Activated T-helper 1 cell treated with anti-CD3 and anti-CD28 coated beads, Interleukin-12 subunit alpha, Interleukin-12 subunit beta, Interleukin-2, Interleukin-4 antibody, amounts not matched to agents 30 ng/mL and 10 ng/mL and 1 ng/mL, durations not matched to agents 14 hours and 24 hours and 36 hours (primary cell): ENCODE measurements at regions not wholly inside any gene's neighbourhood (a gene's known extent, or its start where the extent isn't known, plus 50 kb on each side); places are given as distances from the start of the nearest gene placed in this dataset.

ENCODE experiments used
- DNase-seq: peaks from one replicate; pipeline ENCODE4 v3.0.0; 2021; ENCODE audit warnings: low spot score
- H3K27ac Mint-ChIP-seq: one replicate; pipeline ENCODE4 v1.8.0; 2021; ENCODE audit warnings: mild to moderate bottlenecking, mixed read lengths
- H3K27me3 Mint-ChIP-seq: one replicate; pipeline ENCODE4 v1.8.0; 2022; ENCODE audit warnings: mild to moderate bottlenecking, moderate library complexity, mixed read lengths; ENCODE audit not compliant: insufficient read depth
- H3K36me3 Mint-ChIP-seq: one replicate; pipeline ENCODE4 v1.8.0; 2021; ENCODE audit warnings: low read depth, mixed read lengths
- H3K4me1 Mint-ChIP-seq: one replicate; pipeline ENCODE4 v1.8.0; 2021; ENCODE audit warnings: low read depth, mixed read lengths
- H3K4me3 Mint-ChIP-seq: one replicate; pipeline ENCODE4 v1.8.0; 2021; ENCODE audit warnings: mild to moderate bottlenecking, moderate library complexity, mixed read lengths
- H3K9me3 Mint-ChIP-seq: one replicate; pipeline ENCODE4 v1.8.0; 2021; ENCODE audit warnings: mixed read lengths
- intact Hi-C: fragments of 100-400 bp; cut with micrococcal nuclease; formaldehyde crosslinking; loops from one replicate; pipeline ENCODE4 v1.15.1; 2024

DNA sequence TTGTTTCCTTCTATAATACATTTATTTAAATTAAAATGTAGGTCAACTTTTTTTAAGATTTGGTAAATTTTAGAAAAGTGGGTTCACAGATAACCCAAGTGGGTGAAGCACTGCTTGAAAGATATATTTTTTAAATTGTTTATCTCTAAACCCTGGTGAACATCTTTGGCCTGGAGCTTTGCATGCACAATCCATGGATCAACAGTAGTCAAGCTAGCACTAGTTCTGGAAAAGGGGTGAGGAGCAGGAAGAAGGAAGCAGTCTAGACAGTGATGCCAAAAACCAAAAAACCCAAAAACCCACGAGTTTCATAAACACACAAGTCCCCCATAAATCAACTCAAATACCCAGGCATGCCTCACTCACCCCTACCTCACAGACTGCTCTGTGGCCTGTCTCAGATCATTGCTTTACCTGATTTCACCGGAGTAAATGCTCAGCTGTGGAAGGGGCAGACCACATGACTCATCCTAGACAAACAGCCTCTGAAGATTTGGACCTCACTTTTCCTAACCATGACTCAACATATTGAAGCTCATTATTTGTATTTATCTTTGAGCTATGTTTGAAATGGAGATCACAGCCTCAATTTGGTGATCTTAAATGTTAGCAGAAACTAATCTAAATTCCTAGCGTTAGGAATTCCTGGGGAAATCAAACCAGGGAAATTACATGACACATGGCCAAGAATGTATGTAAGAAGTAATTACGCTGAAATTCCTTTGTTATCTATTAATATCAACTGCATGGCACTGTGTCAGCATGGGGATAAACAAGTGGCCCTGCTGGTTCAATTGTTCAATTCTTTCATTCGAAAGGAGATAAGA lies 149.6 kb downstream of the ZNF608 start:
- Mint-ChIP-seq H3K27me3 (no peaks in the 10 kb centered on the region), H3K9me3 (no peaks in the 10 kb centered on the region), H3K36me3 (no peaks in the 10 kb centered on the region), H3K4me3 (no peak overlapping the region), H3K4me1 (no peaks in the 10 kb centered on the region), H3K27ac (no peak overlapping the region)
- intact Hi-C loops: no loop called here
- DNase-seq: no peak

DNA sequence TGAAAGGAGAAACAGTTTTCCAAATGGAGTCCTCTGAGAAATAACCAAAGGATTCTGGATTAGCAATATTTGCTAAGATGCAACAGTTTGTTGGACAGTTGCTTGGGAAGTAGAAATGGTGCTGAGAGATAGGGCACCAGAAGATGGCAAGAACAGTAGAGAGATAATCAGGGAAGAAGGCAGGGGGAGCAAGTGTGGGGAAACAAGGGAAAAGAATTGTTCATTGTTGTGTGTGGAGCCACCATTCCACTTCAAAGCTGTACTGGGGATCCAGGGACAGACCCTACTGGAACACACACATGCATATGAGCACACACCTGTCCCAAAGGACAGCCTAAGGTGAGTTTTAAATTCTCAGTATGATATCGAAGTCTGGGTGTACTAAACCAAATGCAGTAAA lies 152.5 kb downstream of the ZNF608 start:
- H3K27me3 Mint-ChIP-seq: no peaks in the 10 kb centered on the region
- intact Hi-C loops: no loop called here
- no peak overlapping the region for H3K27ac Mint-ChIP-seq
- no peaks in the 10 kb centered on the region for H3K9me3 Mint-ChIP-seq
- no peak overlapping the region for H3K4me3 Mint-ChIP-seq
- no peaks in the 10 kb centered on the region for H3K4me1 Mint-ChIP-seq
- DNase-seq: no peak
- H3K36me3 Mint-ChIP-seq: no peaks in the 10 kb centered on the region

DNA sequence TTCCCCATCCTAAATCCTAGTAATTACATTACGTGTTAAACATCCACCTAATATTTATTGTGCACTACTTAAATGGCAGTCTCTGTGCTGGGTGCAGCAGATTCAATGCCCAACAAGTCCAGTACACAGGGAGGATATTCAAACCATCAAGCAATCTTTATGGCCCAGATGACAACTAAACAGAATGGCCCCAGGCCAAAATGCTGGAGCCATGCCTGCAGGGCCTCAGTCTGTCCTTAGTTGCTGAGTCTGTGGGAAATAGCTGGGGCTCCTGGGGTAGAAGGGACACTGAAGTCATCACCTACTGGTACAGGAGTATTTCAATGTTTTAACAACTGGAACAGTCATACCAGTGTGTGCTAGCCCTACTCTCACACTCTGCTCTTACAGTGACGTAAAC lies 153.5 kb downstream of the ZNF608 start:
- H3K27ac Mint-ChIP-seq: no peak overlapping the region
- H3K27me3 Mint-ChIP-seq: no peaks in the 10 kb centered on the region
- no peak for DNase-seq
- no peaks in the 10 kb centered on the region for H3K36me3 Mint-ChIP-seq
- no peaks in the 10 kb centered on the region for H3K9me3 Mint-ChIP-seq
- no peaks in the 10 kb centered on the region for H3K4me1 Mint-ChIP-seq
- intact Hi-C loops: no loop called here
- no peak overlapping the region for H3K4me3 Mint-ChIP-seq

DNA sequence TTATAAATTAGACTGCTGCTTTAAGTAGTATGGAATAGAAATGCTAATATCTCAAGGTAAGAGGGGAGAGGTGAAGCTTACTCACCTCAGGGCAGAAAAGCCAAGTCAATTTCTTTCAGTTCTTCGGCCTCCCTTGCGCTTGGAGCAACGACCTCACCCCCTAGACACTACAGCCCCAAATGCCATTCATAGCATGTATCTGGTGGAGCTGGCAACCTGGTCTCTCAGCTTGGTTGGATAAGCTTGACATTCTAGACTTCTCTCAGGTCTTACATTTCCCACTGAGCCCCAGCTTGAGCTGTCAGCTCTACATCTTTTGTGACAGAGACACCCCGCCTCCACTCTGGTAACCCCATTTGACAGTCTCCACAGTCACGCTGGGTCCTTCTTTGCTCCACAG lies 154.9 kb downstream of the ZNF608 start:
- H3K36me3 Mint-ChIP-seq: no peaks in the 10 kb centered on the region
- no peak for DNase-seq

DNA sequence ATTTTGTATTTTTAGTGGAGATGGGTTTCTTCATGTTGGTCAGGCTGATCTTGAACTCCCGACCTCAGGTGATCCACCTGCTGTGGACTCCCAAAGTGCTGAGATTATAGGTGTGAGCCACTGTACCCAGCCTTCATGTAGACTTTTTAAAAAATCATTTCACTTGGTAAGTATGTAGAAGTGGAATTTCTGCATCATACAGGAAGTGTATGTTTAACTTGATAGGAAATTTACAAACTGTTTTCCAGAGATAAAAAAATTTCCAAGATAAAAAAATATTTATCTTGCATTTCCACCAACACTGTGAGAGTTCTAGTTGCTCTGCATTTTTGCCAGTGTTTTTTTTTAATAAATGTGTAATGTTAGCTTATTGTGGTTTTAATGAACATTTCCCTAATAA lies 155.8 kb downstream of the ZNF608 start:
- no peak overlapping the region for H3K4me3 Mint-ChIP-seq
- H3K27ac Mint-ChIP-seq: no peak overlapping the region
- peaks cover 4% of the 10 kb centered on the region for H3K9me3 Mint-ChIP-seq
- H3K27me3 Mint-ChIP-seq: no peaks in the 10 kb centered on the region
- DNase-seq: no peak
- intact Hi-C loops: no loop called here
- H3K36me3 Mint-ChIP-seq: no peaks in the 10 kb centered on the region
- H3K4me1 Mint-ChIP-seq: no peaks in the 10 kb centered on the region

More for the DNA sequence above, 154.9 kb downstream of the ZNF608 start:
- Mint-ChIP-seq H3K27ac (no peak overlapping the region), H3K4me1 (no peaks in the 10 kb centered on the region), H3K4me3 (no peak overlapping the region), H3K27me3 (no peaks in the 10 kb centered on the region), H3K9me3 (peaks cover 2% of the 10 kb centered on the region)
- intact Hi-C loops: no loop called here

DNA sequence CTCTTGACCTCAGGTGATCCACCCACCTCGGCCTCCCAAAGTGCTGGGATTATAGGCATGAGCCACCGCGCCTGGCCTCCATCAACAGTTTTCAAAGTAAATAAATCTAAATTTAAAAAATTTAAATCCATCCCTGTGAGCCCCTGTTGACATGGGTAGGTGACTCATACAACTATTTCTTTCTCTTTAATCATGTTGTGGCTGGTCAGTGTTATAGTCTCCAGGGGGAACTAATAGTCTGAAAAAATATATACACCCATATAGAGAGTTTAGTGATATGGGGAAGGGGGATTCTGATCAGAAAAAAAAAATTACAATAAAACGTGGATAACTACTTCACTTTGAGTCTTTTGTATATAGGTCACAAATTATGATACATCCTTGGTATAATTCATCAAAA lies 159.2 kb downstream of the ZNF608 start:
- H3K36me3 Mint-ChIP-seq: no peaks in the 10 kb centered on the region
- H3K4me3 Mint-ChIP-seq: no peak overlapping the region
- DNase-seq: no peak
- H3K4me1 Mint-ChIP-seq: peaks cover 14% of the 10 kb centered on the region
- no peak overlapping the region for H3K27ac Mint-ChIP-seq
- peaks cover 8% of the 10 kb centered on the region for H3K9me3 Mint-ChIP-seq
- intact Hi-C loops: loop anchor here (10.0 kb wide), 1 partner anchor 318 kb away; no protein-coding TSS in a partner anchor
- no peaks in the 10 kb centered on the region for H3K27me3 Mint-ChIP-seq

DNA sequence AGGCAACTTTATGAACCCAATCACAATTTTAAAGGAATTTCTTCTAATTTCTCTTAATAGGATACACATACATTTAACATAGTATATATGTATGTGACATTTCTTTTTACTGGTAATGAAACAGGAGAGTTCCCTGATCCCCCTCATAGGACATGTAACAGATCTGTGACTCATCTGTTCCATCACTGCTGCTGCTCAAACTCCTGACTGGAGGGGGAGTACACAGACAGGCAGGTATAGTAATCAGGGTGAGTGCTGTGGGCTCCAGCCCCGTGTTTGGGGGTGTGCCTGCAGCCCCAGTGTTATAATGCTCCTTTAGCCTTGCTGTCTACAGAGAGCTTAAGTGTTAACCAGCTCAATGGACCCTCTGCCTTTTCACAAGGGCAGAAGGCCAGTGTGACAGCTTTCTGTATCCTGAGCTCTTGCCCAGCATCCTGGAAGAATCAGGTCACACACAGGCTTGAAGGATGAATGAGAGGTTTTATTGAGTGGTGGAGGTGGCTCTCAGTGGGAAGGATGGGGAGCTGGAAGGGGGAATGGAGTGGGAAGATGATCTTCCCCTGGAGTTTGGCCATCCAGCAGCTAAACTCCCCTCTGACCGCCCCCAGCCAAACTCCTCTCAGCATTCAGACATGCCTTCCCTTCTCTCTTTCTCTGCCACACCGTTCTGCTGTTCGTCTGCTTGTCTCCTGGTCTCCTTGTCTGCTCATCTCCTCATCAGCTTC lies 161.3 kb downstream of the ZNF608 start:
- Mint-ChIP-seq H3K9me3 (peaks cover 8% of the 10 kb centered on the region), H3K36me3 (no peaks in the 10 kb centered on the region), H3K27me3 (no peaks in the 10 kb centered on the region), H3K4me3 (no peak overlapping the region), H3K4me1 (peaks cover 14% of the 10 kb centered on the region), H3K27ac (no peak overlapping the region)
- intact Hi-C loops: loop anchor here (5.0 to 10.0 kb wide), 3 partner anchors 67 to 352 kb away; no protein-coding TSS in a partner anchor
- DNase-seq: no peak

DNA sequence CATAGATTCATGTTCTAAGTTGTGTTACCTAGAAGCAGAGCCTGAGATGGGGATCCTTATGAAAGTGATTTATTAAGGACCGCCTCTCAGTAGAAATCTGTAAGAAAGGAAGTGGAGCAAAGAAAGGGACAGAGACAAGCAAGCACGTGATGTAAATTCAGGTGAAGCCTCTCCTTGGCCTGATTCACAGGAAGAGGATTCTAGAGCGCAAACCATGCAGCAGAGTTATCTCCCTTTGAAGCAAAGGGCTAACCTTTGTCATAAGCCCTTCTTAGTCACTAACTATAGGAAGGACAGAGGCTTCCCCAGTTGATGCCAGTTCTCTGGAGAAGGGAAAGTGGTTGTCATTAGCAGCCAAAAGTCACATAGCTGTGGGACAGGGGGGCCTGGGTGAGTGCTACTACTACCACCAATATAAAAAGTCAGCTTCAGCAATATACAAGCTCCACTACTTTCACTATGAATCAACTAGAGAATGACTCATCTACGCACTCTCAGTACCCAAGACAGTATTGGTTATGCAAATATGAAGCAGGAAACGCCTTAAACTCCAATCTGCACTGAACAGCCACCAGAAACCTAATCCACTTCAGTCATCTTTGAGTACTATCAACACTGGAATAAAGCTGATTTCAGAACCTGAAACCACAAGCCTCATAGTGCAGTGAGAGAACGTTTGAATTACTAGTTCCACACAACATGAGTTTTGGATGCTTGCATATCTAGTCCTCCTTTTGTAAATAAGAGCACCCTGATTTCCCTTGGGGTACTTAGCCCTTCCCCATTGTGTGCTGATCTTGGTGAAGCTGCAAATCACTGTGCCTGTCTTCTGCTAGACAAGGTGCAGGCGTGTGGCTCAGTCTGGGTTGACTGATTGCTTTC lies 162.7 kb downstream of the ZNF608 start:
- DNase-seq: peak; percentile 1
- intact Hi-C loops: loop anchor here (5.0 to 10.0 kb wide), 3 partner anchors 69 to 354 kb away; no protein-coding TSS in a partner anchor
- Mint-ChIP-seq H3K36me3 (no peaks in the 10 kb centered on the region), H3K4me3 (no peak overlapping the region), H3K9me3 (peaks cover 8% of the 10 kb centered on the region), H3K4me1 (peaks cover 14% of the 10 kb centered on the region), H3K27me3 (no peaks in the 10 kb centered on the region), H3K27ac (no peak overlapping the region)

DNA sequence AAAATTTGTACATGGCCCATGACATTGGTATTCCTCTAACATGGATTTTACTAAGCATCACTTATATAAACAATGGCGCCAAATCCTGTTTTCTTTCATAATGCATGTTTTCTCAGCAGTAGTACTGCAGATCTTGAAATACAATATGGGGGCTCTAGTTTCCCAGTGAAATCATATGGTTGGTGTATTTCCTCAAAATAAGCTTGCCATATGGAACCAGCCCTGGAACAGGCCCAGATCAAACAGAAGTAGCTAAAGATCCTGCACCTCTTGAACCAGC lies 163.9 kb downstream of the ZNF608 start:
- H3K4me3 Mint-ChIP-seq: no peak overlapping the region
- intact Hi-C loops: loop anchor here (5.0 to 10.0 kb wide), 3 partner anchors 70 to 355 kb away; no protein-coding TSS in a partner anchor

DNA sequence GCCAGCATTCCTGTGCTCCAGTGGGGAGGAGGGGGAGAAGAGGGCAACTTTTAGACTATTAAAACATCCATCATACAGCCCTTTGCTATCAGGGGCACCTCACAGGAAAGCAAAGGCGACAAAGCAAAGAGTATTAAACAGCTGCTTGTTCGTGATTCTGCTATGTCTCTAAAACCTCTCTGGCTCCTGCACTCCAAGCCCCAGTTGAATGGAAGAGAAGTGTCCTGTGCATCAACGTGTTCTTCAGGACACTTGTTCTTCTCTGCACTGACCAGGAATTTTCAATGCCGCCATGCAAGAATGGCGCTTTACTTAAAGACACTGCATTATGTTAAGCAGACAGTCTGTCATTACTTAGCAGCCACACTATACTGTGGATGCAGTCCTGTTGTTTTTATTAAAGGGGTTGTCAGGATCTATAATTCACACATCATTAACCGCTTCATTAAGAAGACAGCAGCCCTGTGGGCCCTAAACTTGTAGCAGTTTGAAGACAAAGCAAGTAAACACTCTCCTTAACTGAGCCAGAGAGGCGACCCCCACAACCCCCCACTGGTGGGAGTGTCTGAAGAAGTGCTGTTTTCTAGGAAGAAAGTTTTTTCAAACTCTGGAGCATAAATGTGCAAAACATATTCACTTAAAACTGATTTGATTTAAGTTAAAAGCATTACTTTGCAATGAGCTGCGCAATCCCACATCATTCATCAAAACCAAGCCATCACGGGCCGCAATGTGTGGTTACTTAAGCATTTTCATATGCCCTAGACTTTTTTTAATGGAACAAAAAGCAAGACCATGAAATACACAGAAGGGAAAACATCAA lies 164.5 kb downstream of the ZNF608 start:
- Mint-ChIP-seq H3K36me3 (no peaks in the 10 kb centered on the region), H3K9me3 (peaks cover 8% of the 10 kb centered on the region), H3K27me3 (no peaks in the 10 kb centered on the region), H3K27ac (no peak overlapping the region), H3K4me3 (no peak overlapping the region), H3K4me1 (peaks cover 14% of the 10 kb centered on the region)
- DNase-seq: no peak
- intact Hi-C loops: loop anchor here (5.0 to 10.0 kb wide), 3 partner anchors 70 to 355 kb away; no protein-coding TSS in a partner anchor

More for the DNA sequence above, 163.9 kb downstream of the ZNF608 start:
- no peak overlapping the region for H3K27ac Mint-ChIP-seq
- H3K27me3 Mint-ChIP-seq: no peaks in the 10 kb centered on the region
- H3K36me3 Mint-ChIP-seq: no peaks in the 10 kb centered on the region
- no peak for DNase-seq
- peaks cover 8% of the 10 kb centered on the region for H3K9me3 Mint-ChIP-seq
- peaks cover 14% of the 10 kb centered on the region for H3K4me1 Mint-ChIP-seq

DNA sequence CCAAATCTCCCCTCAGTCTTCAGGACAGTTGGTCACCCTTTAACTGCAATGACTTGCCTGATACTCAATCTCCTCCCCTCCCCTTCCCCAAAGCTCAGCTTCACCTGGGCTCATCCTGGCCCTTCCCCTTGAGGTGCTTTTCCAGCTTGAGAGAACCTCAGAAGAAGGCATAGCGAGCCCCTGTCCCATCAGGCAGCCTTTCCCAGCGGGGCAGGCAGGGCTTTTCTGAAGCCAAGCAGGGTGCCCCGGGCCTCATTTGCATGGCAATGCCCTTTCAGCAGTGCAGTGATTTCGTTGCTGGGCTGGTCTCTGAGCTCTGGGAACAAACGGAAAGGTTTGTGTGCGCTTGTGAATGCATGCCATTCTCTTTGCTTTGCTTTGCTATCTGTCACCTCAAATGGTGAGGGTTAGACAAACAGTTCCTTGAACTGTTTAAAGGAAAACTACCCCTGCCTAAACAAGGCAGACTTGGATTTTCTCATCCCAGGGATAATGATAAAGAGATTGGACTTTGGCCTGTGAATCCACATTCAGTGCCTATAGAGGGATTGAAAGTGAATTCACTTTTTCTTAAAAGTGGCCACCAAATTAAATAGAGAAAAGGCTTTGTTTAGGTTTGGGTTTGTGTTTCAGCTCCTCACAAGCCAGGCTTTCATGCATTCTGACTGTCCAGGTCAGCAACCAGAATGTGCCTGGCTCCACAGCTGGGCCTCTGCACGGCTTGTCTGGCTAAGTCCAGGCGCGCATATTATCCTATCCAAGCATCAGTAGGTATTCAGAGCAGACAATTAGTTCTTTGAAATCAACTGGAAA lies 165.3 kb downstream of the ZNF608 start:
- intact Hi-C loops: loop anchor here (5.0 to 10.0 kb wide), 3 partner anchors 71 to 356 kb away; no protein-coding TSS in a partner anchor
- Mint-ChIP-seq H3K4me1 (peaks cover 14% of the 10 kb centered on the region), H3K9me3 (peaks cover 4% of the 10 kb centered on the region), H3K4me3 (no peak overlapping the region), H3K36me3 (no peaks in the 10 kb centered on the region), H3K27me3 (no peaks in the 10 kb centered on the region), H3K27ac (no peak overlapping the region)
- DNase-seq: no peak
